GM19025 (cell line): ENCODE measurements at regions not wholly inside any gene's neighbourhood (a gene's known extent, or its start where the extent isn't known, plus 50 kb on each side); places are given as distances from the start of the nearest gene placed in this dataset.
A peak's percentile ranks its signal among the peaks of the same experiment; 100 is the strongest.

Experiments used
- ATAC-seq: cut with Tn5 transposase; IDR thresholded peaks from one replicate; pipeline ENCODE4 v1.9.1; 2021; ENCODE audit warnings: mild to moderate bottlenecking, low read depth, moderate library complexity; ENCODE audit not compliant: unreplicated experiment

DNA sequence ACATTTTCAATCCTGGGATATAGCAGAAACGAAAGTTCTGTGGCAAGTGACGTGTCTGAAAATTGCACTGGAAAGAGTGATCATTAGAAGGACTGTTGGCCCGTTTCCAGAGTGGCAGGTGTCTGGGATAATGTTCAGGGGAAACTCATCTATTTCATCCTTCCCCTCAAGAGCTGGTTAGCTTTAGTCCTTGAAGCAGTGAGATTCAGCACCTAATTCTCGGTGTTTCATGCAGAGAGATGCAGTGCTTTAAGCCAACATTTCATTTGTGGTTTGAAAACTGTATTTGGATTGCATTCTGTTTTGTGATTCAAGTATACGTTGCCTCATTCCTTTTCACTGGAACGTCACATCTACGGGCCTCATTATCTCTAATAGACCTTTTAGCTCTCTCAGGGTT is 205.0 kb upstream of the RAG2 start:
- no peak for ATAC-seq

DNA sequence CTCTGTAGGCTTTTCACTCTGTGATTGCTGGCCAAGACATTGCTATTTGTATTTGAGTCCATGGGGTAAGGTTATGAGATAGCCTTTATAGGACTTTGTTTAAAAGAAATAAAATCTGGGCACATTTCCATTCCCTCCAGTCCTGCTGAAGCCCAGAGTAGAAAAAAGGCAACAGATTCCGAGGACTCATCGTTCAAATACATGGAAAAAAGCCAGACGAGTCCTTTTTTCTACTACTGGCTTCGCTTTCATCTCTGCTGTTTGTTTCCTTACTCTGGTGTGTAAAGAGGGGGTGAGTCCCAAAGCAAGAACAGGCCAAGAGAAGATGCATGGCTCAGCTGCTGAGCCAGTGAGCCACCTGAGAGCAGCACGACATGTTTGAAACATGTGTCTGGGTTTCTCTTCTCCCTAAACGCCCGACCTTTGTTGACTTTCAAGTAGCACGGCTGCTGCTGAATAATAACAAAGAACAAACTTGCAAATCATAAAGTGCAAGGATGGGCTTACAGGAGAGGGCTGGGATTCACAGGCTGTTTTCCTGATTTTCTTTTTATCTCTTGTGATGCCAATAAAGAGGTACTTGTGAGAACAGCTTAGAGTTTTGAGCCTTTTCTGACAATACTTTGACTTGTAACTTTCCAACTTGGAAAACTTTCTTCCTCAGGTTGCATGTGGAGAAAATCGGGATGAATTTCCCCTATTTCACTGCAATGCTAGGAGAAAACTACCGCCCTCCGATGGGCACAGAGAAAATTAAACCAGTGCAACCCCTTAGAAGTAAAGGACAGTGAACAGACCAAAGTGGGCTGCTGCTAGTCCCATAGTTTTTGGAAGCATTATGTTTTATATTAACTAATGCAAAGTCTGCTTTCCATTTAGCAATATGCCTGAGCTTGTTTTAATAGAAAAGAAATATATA is 195.2 kb upstream of the RAG2 start:
- ATAC-seq: no peak

- ATAC-seq: no peak
Measured at GRCh38 chr11:36791957-36792356, 193.9 kb upstream of the RAG2 start.

DNA sequence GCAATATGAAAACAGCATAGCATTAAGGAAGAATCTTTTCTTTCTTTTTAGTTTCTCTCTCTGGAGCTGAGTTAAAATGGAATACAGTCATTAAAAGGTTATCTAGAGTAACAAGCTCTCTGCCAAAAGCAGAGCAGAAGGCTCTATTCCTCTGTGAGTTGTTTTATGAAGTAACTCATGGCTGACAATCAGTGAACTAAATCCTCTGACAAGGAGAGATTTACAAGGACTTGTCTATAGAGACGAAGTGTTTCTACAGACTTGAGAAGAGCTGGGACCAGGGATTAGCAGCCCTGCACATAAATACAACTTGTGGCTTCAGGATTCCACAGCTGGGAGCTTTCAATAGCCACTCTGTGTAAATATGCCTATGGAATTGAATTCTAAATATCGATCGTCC is 192.5 kb upstream of the RAG2 start:
- ATAC-seq: no peak

- no peak for ATAC-seq
Measured at GRCh38 chr11:36783808-36784207, 185.8 kb upstream of the RAG2 start.

DNA sequence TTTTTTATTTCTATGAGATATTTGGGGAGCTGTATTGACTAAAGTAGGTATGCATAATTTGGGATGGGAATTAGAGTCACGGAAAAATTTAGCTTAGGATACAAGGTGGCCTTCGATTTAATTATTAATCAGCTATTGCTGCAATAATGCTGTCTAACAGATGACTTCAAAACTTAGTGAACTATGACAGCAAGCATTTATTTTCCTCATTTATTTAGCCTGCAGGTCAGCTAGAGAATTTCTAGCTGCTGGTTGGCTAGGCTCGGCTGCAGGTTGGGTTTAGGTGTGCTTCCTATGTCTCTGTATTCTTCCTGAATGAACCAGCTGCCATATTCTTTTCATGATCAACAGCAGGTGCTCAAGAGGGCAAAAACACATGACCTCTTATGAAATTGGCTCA is 181.8 kb upstream of the RAG2 start:
- ATAC-seq: no peak

GRCh38 chr11:36777311-36777710 is 179.3 kb upstream of the RAG2 start:
- no peak for ATAC-seq

DNA sequence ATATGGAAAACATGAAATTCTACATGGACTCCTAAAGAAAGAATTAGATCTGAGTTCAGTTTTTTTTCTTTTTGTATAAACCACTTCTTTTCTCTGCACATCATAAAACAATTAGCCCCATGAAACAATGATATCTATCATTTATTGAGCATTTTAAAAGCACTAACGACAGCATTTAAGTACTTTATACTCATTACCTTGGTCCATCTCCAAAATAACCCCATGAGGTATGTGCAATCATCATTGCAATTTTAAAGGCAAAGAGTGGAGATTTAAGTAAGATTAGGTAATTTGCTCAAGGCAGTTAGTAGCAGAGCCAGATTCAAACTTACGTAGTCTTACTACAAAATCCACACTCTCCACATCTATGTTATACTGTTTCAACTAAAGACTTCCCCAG is 177.7 kb upstream of the RAG2 start:
- ATAC-seq: no peak

DNA sequence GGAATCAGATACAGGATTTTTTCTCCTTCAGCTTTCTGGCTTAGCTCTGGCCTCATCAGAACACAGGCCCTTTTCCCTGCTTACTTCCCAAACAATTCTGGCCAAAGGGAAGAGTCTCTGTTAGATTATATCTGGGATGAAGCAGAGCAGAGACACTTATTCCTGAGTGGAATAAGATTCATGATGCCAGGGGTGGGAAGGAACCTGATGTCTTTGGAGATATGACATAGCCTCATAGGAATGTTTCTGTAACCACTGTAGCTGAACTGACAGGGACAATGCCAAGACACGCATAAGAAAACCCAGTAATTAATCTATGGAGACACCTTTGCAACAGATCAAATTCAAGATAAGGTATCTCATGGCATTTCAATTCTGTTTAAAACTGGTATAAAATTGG is 177.1 kb upstream of the RAG2 start:
- no peak for ATAC-seq

DNA sequence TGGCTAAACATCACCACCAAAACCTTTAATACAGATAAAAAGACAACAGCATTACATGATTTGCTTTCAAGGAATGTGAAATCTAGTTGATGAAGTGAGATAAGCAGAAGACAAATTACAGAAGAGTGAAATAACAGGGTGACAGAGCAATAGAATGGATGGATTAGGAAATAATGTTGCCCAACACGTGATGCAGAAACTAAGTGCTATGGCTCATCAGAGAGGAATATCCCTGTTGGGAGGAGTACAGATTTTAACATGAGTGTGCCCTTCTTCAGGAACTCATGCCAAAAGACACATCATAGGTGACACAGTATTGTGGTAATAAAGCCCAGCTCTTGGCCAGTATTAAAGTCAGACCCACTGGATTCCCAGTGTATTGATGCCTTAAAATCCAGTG is 176.6 kb upstream of the RAG2 start:
- ATAC-seq: no peak

DNA sequence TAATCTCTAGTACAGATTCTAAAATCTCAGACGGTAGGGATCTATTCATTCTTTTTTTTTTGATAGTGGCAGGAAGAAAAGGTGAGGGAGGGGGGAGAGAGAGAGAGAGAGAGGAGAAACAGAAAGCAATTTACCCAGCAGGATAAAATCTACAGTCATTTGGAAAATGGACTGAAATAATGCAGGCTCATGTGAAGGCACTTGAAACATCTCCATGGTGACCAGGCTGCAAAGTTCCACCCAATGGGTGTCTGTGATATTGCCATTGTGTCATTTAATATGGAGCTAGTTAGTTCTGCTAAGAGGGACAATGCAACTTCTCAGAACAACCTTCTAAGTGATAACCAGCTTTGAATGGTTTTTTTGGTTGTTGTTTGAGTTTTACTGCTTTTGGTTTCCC is 165.2 kb upstream of the RAG2 start:
- peak; percentile 48 for ATAC-seq

GRCh38 chr11:36757075-36757474 is 159.0 kb upstream of the RAG2 start:
- no peak for ATAC-seq

DNA sequence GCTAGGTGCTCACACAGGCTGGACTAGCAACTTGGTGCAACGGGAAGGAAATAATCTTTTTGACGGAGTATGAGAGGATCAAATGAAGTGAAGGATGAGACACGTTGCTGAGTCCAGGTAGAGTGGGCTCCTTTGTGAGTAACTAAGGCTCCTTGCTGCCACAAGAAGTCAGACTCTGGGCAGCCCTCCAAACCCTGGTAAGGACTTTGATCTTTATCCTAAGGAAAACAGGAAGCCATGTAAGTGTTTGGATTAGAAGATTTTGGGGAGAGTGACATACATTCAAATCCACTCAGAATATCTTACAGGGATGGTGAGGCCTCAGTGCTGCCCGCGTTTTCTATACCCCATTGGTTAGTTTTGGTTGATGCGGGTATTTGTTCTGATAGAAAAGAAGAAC is 155.9 kb upstream of the RAG2 start:
- ATAC-seq: no peak

GRCh38 chr11:36751996-36752395 is 154.0 kb upstream of the RAG2 start:
- no peak for ATAC-seq

DNA sequence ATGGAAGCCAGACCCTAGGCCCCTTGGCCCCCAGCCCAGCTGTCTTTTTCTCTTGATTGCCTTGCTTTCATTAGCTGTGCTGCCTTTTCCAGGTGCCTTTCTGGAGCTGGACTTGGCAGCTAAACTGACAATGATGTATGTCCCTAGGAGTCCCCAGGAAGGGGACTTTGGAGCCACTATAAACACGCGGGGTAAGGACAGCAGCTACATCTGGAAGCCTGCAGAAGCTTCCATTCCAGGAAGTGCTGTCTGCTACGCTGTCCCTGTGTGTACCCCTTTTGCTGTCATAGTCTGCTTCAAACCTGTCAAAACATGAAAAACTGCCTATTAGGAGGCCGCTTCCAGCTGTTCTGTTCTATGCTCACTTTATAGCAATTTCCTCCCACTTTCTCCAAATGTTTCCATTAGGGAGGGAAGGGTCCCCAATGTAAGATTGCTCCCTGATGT is 153.3 kb upstream of the RAG2 start:
- no peak for ATAC-seq

- no peak for ATAC-seq
Measured at GRCh38 chr11:36750349-36750748, 152.3 kb upstream of the RAG2 start.

GRCh38 chr11:36748836-36749235 is 150.8 kb upstream of the RAG2 start:
- ATAC-seq: no peak

- peak; percentile 89 for ATAC-seq
Measured at GRCh38 chr11:36746886-36747710, 149.1 kb upstream of the RAG2 start.

DNA sequence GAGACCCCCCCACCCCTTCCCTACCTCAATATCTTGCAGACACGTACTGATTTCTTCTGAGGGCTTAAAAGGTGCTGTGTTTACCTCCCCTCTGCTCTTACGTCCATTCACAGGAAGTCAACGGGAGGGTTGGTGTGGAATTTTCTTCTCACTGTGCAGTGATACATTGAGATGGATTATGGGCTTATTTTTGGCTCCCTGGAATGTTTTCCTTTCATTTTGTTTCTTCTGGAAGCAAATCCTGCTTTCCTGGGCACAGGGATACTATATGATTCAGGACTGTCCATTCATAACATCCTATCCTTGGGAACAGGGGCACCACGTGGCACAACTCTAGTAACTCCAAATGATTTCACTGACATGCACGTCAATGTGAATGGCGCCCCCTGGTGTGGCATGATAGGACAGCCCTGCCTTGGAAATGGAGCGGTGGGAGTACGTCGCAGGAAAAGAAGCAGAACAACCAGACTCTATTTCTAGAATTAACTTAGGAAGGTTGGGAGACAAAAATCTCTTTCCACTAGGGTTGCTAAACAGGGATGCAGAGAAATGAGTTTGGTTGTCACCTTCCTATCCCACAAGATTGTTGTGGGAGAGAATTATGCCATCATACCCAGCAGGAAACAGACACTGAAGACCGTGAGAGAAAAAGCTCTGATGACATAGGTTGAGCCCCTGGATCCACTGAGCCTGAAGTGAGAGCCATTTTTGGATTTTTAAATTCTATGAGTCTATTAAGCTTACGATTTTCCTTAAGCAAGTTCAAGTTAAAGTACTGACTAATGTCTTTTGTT is 146.5 kb upstream of the RAG2 start:
- ATAC-seq: no peak

DNA sequence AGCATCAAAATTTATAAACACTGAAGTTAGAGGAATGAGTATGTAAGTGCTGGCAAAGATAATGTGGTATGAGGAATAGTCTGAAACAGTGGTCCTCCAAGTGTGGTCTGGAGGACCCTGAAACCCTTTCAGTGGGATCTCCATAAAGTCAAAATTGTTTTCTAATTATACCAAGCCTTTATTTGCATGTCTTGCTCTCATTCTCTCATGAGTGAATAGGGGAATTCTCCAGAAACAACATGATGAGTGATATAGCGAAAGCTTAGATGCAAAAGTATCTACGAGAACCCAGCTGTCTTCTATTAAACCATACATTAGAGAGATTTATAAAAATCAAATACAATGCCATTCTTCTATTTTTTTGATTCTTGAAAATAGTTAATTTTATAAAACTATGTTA is 145.0 kb upstream of the RAG2 start:
- peak; percentile 46 for ATAC-seq

DNA sequence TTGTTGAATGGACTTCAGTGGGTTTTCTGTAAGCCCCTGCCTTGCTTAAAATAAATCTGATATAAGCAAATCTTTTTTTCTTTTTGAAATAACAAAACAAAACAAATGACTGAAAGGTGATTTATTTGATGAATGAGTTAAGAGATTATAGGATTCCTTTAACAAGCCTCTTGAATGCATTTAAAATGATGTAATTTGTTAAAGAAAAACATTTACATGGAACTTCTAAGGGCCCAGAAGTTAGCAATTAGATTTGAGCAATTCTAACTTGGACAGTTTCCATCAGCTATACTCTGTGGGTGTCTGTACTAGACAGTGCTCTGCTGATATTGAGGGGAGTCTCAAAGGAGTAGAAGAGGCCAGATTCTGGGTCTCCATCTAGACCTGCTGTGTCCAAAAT is 143.5 kb upstream of the RAG2 start:
- no peak for ATAC-seq
